ENCODE measurements at regions not wholly inside any gene's neighbourhood (a gene's known extent, or its start where the extent isn't known, plus 50 kb on each side); places are given as distances from the start of the nearest gene placed in this dataset.

DNA sequence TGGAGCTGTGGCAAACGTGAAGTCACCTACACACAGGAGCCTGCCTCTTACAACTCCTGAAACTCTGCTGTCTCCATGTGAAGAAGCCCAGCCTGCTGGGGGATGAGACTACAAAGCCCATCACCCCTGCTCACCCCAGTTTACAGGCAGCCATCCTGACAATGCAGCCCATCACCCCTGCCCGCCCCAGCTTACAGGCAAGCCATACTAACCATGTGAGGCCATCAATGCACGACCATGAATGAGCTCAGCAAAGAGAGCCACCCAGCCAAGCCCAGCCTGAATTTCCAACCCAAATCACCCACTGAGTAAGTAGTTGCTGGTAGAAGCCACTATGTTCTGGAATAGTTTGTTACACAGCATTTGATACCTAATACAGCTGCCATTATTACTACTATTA lies 185.4 kb upstream of the NSMCE3 start:
- TF ChIP-seq POLR2A (IDR thresholded peaks at IDR 0.05) = no peak
- no peak for TF ChIP-seq CTCF (IDR thresholded peaks at IDR 0.05 in 4 of 5, conservative IDR thresholded peaks at IDR 0.05 in 1 of 5)
